Liver (tissue), 8 donors: ENCODE measurements at regions not wholly inside any gene's neighbourhood (a gene's known extent, or its start where the extent isn't known, plus 50 kb on each side); places are given as distances from the start of the nearest gene placed in this dataset.

Experiments
- DNase-seq: peaks from one replicate; pipeline ENCODE4 v3.0.0-alpha.2; 2017; ENCODE audit warnings: low spot score
- H3K27ac ChIP-seq, 2 donors: one replicate each; pipeline ENCODE4 v1.7.0; 2013; ENCODE audit warnings: inconsistent platforms in 2 of 2, low read length in 2 of 2, control low read depth in 1 of 2, low read depth in 1 of 2, mild to moderate bottlenecking in 1 of 2
- H3K27me3 ChIP-seq, 4 donors: one replicate each; pipeline versions ENCODE4 v1.6.1 to v1.7.0; 2013; ENCODE audit warnings: low read length in 3 of 4, inconsistent platforms in 1 of 4, mild to moderate bottlenecking in 1 of 4, moderate library complexity in 1 of 4; ENCODE audit not compliant: control insufficient read depth in 4 of 4, insufficient read depth in 4 of 4
- H3K36me3 ChIP-seq, 4 donors: one replicate each; pipeline versions ENCODE4 v1.6.1 to v1.7.0; 2013; ENCODE audit warnings: low read length in 3 of 4, mild to moderate bottlenecking in 3 of 4, low read depth in 1 of 4, moderate library complexity in 1 of 4; ENCODE audit not compliant: control insufficient read depth in 4 of 4, insufficient read depth in 3 of 4
- H3K4me1 ChIP-seq, 4 donors: one replicate each; pipeline versions ENCODE4 v1.6.1 to v1.7.0; 2013; ENCODE audit warnings: low read length in 3 of 4, mild to moderate bottlenecking in 3 of 4, moderate library complexity in 1 of 4; ENCODE audit not compliant: control insufficient read depth in 4 of 4, insufficient read depth in 4 of 4
- H3K4me3 ChIP-seq, 3 donors: one replicate each; pipeline versions ENCODE4 v1.6.1 to v1.7.0; 2013; ENCODE audit warnings: low read length in 3 of 3, control low read depth in 1 of 3, low read depth in 1 of 3, mild to moderate bottlenecking in 1 of 3
- H3K9ac ChIP-seq, 2 donors: one replicate each; pipeline ENCODE4 v1.7.0; 2013; ENCODE audit warnings: low read length in 2 of 2, mild to moderate bottlenecking in 2 of 2, moderate library complexity in 2 of 2, control low read depth in 1 of 2, low read depth in 1 of 2
- H3K9me3 ChIP-seq, 4 donors: one replicate each; pipeline versions ENCODE4 v1.6.1 to v1.7.0; 2013; ENCODE audit warnings: low read length in 3 of 4; ENCODE audit not compliant: control insufficient read depth in 4 of 4
- EGR1 ChIP-seq, 2 donors: IDR thresholded peaks; 2 replicates each; pipeline ENCODE4 v1.6.1; 2016 to 2018; ENCODE audit warnings: antibody characterized with exemption in 2 of 2, low read depth in 2 of 2
- FOXA1 ChIP-seq: IDR thresholded peaks from 2 replicates; pipeline ENCODE4 v1.6.1; 2016; ENCODE audit warnings: antibody characterized with exemption
- FOXA2 ChIP-seq: IDR thresholded peaks from 2 replicates; pipeline ENCODE4 v1.6.1; 2016; ENCODE audit warnings: antibody characterized with exemption
- GABPA ChIP-seq, 2 donors: IDR thresholded peaks in 1 of 2; conservative IDR thresholded peaks in 1 of 2; 2 replicates each; pipeline ENCODE4 v1.6.1; 2016; ENCODE audit warnings: antibody characterized with exemption in 2 of 2, mild to moderate bottlenecking in 1 of 2, moderate library complexity in 1 of 2
- HNF4A ChIP-seq, 2 donors: conservative IDR thresholded peaks; 2 replicates each; pipeline ENCODE4 v1.6.1; 2016; ENCODE audit warnings: antibody characterized with exemption in 2 of 2, mild to moderate bottlenecking in 2 of 2
- HNF4G ChIP-seq: IDR thresholded peaks from 2 replicates; pipeline ENCODE4 v1.6.1; 2016; ENCODE audit warnings: antibody characterized with exemption
- JUND ChIP-seq, 2 donors: IDR thresholded peaks; 2 replicates each; pipeline ENCODE4 v1.6.1; 2016; ENCODE audit warnings: antibody characterized with exemption in 2 of 2
- NR2F2 ChIP-seq: IDR thresholded peaks from 2 replicates; pipeline ENCODE4 v1.6.1; 2016; ENCODE audit warnings: antibody characterized with exemption
- RAD21 ChIP-seq, 2 donors: IDR thresholded peaks; 2 replicates each; pipeline ENCODE4 v1.6.1; 2016; ENCODE audit warnings: antibody characterized with exemption in 2 of 2, mild to moderate bottlenecking in 2 of 2
- RXRA ChIP-seq, 2 donors: IDR thresholded peaks; 2 replicates each; pipeline ENCODE4 v1.6.1; 2017 to 2018; ENCODE audit warnings: antibody characterized with exemption in 2 of 2, mild to moderate bottlenecking in 1 of 2
- SP1 ChIP-seq: IDR thresholded peaks from 2 replicates; pipeline ENCODE4 v1.6.1; 2018; ENCODE audit warnings: antibody characterized with exemption, mild to moderate bottlenecking
- TAF1 ChIP-seq: conservative IDR thresholded peaks from 2 replicates; pipeline ENCODE4 v1.6.1; 2016; ENCODE audit warnings: antibody characterized with exemption, mild to moderate bottlenecking
- YY1 ChIP-seq: IDR thresholded peaks from 2 replicates; pipeline ENCODE4 v1.6.1; 2016; ENCODE audit warnings: antibody characterized with exemption, mild to moderate bottlenecking
- WGBS: extraction: QIAGEN DNeasy Blood & Tissue Kit; methylation state at CpG from one replicate; pipeline ENCODE4 v1.1.7; 2013; 5-methylcytosine and 5-hydroxymethylcytosine counted together
- TF ChIP-seq, protein P1 (sequence below): IDR thresholded peaks from 2 replicates; pipeline ENCODE4 v1.6.1; 2016; ENCODE audit warnings: antibody characterized with exemption, mild to moderate bottlenecking
- TF ChIP-seq, protein P2 (sequence below): IDR thresholded peaks from 2 replicates; pipeline ENCODE4 v1.6.1; 2016; ENCODE audit warnings: antibody characterized with exemption
- TF ChIP-seq, protein P3 (sequence below): IDR thresholded peaks from 2 replicates; pipeline ENCODE4 v1.6.1; 2016; ENCODE audit warnings: antibody characterized with exemption
- TF ChIP-seq, protein P4 (sequence below): IDR thresholded peaks from 2 replicates; pipeline ENCODE4 v1.6.1; 2016; ENCODE audit warnings: antibody characterized with exemption
- TF ChIP-seq, protein P5 (sequence below): fragments of 150-350 bp; IDR thresholded peaks from 2 replicates; pipeline ENCODE4 v1.5.1; 2017; ENCODE audit warnings: improper control_type of control experiment, low read depth, low read length; ENCODE audit not compliant: missing input control
- donor health status: healthy.
- donor health status: healthy.
- donor health status: healthy.
- donor health status: healthy.
- donor health status: healthy.

DNA sequence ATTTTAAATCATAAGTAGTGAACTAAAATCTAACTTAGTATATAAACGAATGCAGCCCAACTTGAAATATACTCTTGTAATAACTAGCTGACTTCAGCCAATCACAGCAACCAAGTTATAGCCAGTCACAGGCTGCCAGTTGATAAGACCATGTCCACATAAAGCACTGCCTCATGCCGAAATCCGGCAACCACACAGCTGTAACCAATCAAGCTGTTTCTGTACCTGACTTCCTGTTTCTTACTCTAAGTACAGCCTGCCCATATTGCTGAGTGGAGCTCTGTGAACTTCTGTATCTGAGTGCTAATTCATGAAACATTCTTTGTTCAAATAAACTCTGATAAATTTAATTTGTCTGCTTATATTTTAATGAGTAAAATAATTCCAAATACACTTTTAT lies 805.3 kb upstream of the EPHA5 start:
- Histone ChIP-seq H3K9me3 (no peaks in the 10 kb centered on the region), H3K27me3 (no peaks in the 10 kb centered on the region), H3K27ac (no peak overlapping the region), H3K9ac (no peak overlapping the region), H3K36me3 (no peaks in the 10 kb centered on the region), H3K4me1 (no peaks in the 10 kb centered on the region), H3K4me3 (no peak overlapping the region)
- 55% methylated on average over 3 of the region's 3 CpGs for WGBS
- TF ChIP-seq SP1, result no peak
- TF ChIP-seq, protein P1, sequence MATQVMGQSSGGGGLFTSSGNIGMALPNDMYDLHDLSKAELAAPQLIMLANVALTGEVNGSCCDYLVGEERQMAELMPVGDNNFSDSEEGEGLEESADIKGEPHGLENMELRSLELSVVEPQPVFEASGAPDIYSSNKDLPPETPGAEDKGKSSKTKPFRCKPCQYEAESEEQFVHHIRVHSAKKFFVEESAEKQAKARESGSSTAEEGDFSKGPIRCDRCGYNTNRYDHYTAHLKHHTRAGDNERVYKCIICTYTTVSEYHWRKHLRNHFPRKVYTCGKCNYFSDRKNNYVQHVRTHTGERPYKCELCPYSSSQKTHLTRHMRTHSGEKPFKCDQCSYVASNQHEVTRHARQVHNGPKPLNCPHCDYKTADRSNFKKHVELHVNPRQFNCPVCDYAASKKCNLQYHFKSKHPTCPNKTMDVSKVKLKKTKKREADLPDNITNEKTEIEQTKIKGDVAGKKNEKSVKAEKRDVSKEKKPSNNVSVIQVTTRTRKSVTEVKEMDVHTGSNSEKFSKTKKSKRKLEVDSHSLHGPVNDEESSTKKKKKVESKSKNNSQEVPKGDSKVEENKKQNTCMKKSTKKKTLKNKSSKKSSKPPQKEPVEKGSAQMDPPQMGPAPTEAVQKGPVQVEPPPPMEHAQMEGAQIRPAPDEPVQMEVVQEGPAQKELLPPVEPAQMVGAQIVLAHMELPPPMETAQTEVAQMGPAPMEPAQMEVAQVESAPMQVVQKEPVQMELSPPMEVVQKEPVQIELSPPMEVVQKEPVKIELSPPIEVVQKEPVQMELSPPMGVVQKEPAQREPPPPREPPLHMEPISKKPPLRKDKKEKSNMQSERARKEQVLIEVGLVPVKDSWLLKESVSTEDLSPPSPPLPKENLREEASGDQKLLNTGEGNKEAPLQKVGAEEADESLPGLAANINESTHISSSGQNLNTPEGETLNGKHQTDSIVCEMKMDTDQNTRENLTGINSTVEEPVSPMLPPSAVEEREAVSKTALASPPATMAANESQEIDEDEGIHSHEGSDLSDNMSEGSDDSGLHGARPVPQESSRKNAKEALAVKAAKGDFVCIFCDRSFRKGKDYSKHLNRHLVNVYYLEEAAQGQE, result no peak
- TF ChIP-seq HNF4A (conservative IDR thresholded peaks at IDR 0.05), result no peak
- TF ChIP-seq, protein P2, sequence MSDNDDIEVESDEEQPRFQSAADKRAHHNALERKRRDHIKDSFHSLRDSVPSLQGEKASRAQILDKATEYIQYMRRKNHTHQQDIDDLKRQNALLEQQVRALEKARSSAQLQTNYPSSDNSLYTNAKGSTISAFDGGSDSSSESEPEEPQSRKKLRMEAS, result no peak
- TF ChIP-seq GABPA (IDR thresholded peaks at IDR 0.05 in 1 of 2, conservative IDR thresholded peaks at IDR 0.05 in 1 of 2), result no peak
- TF ChIP-seq JUND (IDR thresholded peaks at IDR 0.05), result no peak
- no peak for TF ChIP-seq RXRA (IDR thresholded peaks at IDR 0.05)
- TF ChIP-seq, protein P3, sequence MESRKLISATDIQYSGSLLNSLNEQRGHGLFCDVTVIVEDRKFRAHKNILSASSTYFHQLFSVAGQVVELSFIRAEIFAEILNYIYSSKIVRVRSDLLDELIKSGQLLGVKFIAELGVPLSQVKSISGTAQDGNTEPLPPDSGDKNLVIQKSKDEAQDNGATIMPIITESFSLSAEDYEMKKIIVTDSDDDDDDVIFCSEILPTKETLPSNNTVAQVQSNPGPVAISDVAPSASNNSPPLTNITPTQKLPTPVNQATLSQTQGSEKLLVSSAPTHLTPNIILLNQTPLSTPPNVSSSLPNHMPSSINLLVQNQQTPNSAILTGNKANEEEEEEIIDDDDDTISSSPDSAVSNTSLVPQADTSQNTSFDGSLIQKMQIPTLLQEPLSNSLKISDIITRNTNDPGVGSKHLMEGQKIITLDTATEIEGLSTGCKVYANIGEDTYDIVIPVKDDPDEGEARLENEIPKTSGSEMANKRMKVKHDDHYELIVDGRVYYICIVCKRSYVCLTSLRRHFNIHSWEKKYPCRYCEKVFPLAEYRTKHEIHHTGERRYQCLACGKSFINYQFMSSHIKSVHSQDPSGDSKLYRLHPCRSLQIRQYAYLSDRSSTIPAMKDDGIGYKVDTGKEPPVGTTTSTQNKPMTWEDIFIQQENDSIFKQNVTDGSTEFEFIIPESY, result no peak
- TF ChIP-seq EGR1 (IDR thresholded peaks at IDR 0.05; ENCODE audit: low read depth in 2 of 2), result no peak
- TF ChIP-seq NR2F2, result no peak
- no peak for TF ChIP-seq FOXA1
- TF ChIP-seq FOXA2, result no peak
- TF ChIP-seq YY1, result no peak
- TF ChIP-seq RAD21 (IDR thresholded peaks at IDR 0.05), result no peak
- TF ChIP-seq, protein P4, sequence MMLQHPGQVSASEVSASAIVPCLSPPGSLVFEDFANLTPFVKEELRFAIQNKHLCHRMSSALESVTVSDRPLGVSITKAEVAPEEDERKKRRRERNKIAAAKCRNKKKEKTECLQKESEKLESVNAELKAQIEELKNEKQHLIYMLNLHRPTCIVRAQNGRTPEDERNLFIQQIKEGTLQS, result no peak
- TF ChIP-seq, protein P5, sequence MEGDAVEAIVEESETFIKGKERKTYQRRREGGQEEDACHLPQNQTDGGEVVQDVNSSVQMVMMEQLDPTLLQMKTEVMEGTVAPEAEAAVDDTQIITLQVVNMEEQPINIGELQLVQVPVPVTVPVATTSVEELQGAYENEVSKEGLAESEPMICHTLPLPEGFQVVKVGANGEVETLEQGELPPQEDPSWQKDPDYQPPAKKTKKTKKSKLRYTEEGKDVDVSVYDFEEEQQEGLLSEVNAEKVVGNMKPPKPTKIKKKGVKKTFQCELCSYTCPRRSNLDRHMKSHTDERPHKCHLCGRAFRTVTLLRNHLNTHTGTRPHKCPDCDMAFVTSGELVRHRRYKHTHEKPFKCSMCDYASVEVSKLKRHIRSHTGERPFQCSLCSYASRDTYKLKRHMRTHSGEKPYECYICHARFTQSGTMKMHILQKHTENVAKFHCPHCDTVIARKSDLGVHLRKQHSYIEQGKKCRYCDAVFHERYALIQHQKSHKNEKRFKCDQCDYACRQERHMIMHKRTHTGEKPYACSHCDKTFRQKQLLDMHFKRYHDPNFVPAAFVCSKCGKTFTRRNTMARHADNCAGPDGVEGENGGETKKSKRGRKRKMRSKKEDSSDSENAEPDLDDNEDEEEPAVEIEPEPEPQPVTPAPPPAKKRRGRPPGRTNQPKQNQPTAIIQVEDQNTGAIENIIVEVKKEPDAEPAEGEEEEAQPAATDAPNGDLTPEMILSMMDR, result no peak
- TF ChIP-seq HNF4G, result no peak
- TF ChIP-seq TAF1, result no peak
- DNase-seq, result no peak
